ENCODE measurements at regions not wholly inside any gene's neighbourhood (a gene's known extent, or its start where the extent isn't known, plus 50 kb on each side); places are given as distances from the start of the nearest gene placed in this dataset.

- intact Hi-C loops (cut with DNase I), result no loop called here
- no peak for TF ChIP-seq POLR2AphosphoS5 (IDR thresholded peaks at IDR 0.05; ENCODE audit: insufficient read depth in 1 of 2, low read depth in 1 of 2)
- TF ChIP-seq, protein P1, sequence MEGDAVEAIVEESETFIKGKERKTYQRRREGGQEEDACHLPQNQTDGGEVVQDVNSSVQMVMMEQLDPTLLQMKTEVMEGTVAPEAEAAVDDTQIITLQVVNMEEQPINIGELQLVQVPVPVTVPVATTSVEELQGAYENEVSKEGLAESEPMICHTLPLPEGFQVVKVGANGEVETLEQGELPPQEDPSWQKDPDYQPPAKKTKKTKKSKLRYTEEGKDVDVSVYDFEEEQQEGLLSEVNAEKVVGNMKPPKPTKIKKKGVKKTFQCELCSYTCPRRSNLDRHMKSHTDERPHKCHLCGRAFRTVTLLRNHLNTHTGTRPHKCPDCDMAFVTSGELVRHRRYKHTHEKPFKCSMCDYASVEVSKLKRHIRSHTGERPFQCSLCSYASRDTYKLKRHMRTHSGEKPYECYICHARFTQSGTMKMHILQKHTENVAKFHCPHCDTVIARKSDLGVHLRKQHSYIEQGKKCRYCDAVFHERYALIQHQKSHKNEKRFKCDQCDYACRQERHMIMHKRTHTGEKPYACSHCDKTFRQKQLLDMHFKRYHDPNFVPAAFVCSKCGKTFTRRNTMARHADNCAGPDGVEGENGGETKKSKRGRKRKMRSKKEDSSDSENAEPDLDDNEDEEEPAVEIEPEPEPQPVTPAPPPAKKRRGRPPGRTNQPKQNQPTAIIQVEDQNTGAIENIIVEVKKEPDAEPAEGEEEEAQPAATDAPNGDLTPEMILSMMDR (IDR thresholded peaks at IDR 0.05), result no peak
- no peak for TF ChIP-seq POLR2A (IDR thresholded peaks at IDR 0.05)
- Histone ChIP-seq H3K9me3 (no peaks in the 10 kb centered on the region), H3K27me3 (no peaks in the 10 kb centered on the region), H3K27ac (no peak overlapping the region), H3K4me1 (peaks cover 18% of the 10 kb centered on the region), H3K4me3 (no peak overlapping the region), H3K36me3 (no peaks in the 10 kb centered on the region)
- DNase-seq (ENCODE audit: extremely low spot score in 2 of 2), result no peak
Observed at GRCh38 chr4:41438931-41439297, 99.0 kb upstream of the LIMCH1 start.

DNA sequence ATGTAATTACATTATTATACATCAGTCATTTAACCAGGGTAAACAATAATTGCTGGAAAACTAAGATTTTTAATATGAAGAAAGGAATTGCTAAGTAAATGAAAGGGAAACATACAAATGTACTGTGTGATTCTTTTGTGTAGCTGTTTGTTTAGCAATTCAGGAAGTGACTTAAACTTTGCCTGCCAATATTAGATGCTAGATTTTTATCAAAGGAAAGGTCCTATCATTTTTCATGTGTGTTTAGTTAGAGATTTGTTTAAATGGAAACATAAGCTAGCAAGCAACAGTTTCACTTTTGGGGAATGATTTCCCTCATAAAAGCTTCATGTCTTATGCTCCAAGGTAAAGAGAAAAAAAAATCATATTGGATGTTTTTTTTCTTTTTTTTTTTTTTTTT lies 95.1 kb upstream of the LIMCH1 start:
- Histone ChIP-seq H3K36me3 (no peaks in the 10 kb centered on the region), H3K27ac (no peak overlapping the region), H3K9me3 (no peaks in the 10 kb centered on the region), H3K4me3 (no peak overlapping the region), H3K4me1 (peaks cover 9% of the 10 kb centered on the region), H3K27me3 (no peaks in the 10 kb centered on the region)
- DNase-seq (ENCODE audit: extremely low spot score in 2 of 2), result no peak
- TF ChIP-seq, protein P1 (IDR thresholded peaks at IDR 0.05), result no peak
- no peak for TF ChIP-seq POLR2AphosphoS5 (IDR thresholded peaks at IDR 0.05; ENCODE audit: insufficient read depth in 1 of 2, low read depth in 1 of 2)
- no peak for TF ChIP-seq POLR2A (IDR thresholded peaks at IDR 0.05)
- intact Hi-C loops (cut with DNase I), result no loop called here

GRCh38 chr4:41443340-41444079 lies 94.4 kb upstream of the LIMCH1 start:
- H3K9me3 ChIP-seq, result no peaks in the 10 kb centered on the region
- H3K4me1 ChIP-seq, result peaks cover 2% of the 10 kb centered on the region
- H3K27ac ChIP-seq, result no peak overlapping the region
- H3K27me3 ChIP-seq, result no peaks in the 10 kb centered on the region
- H3K4me3 ChIP-seq, result no peak overlapping the region
- intact Hi-C loops (cut with DNase I), result no loop called here
- TF ChIP-seq, protein P1 (IDR thresholded peaks at IDR 0.05), result no peak
- TF ChIP-seq POLR2AphosphoS5 (IDR thresholded peaks at IDR 0.05; ENCODE audit: insufficient read depth in 1 of 2, low read depth in 1 of 2), result no peak
- no peak for TF ChIP-seq POLR2A (IDR thresholded peaks at IDR 0.05)
- DNase-seq (ENCODE audit: extremely low spot score in 2 of 2), result no peak
- no peaks in the 10 kb centered on the region for H3K36me3 ChIP-seq

DNA sequence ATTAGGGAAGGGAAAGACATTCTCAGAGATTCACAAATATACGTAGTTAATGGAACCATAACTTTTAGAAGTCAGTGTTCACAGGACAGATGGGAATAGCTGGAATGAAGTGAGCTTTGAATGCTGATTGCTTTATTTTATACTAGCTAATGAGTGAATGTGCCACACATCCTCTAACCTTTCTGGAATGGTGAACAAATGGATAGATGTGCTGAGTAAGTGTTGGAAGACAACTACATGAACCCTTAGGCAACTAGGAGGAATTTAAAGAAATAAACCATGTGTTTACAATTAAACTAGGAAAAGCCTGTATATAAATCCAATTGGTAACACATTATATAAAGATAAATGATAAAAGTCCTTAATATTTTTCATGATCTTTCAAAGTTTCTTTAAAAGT lies 91.6 kb upstream of the LIMCH1 start:
- DNase-seq (ENCODE audit: extremely low spot score in 2 of 2), result no peak
- intact Hi-C loops (cut with DNase I), result no loop called here
- no peak overlapping the region for H3K27ac ChIP-seq
- no peaks in the 10 kb centered on the region for H3K9me3 ChIP-seq
- no peaks in the 10 kb centered on the region for H3K4me1 ChIP-seq
- no peaks in the 10 kb centered on the region for H3K27me3 ChIP-seq
- H3K4me3 ChIP-seq, result no peak overlapping the region
- TF ChIP-seq POLR2A (IDR thresholded peaks at IDR 0.05), result no peak
- TF ChIP-seq POLR2AphosphoS5 (IDR thresholded peaks at IDR 0.05; ENCODE audit: insufficient read depth in 1 of 2, low read depth in 1 of 2), result no peak
- TF ChIP-seq, protein P1 (IDR thresholded peaks at IDR 0.05), result no peak
- no peaks in the 10 kb centered on the region for H3K36me3 ChIP-seq

GRCh38 chr4:41446981-41447725 lies 90.8 kb upstream of the LIMCH1 start:
- Histone ChIP-seq H3K27ac (no peak overlapping the region), H3K36me3 (no peaks in the 10 kb centered on the region), H3K27me3 (no peaks in the 10 kb centered on the region), H3K4me3 (no peak overlapping the region), H3K4me1 (no peaks in the 10 kb centered on the region), H3K9me3 (no peaks in the 10 kb centered on the region)
- intact Hi-C loops (cut with DNase I), result no loop called here
- TF ChIP-seq, protein P1 (IDR thresholded peaks at IDR 0.05), result no peak
- no peak for TF ChIP-seq POLR2AphosphoS5 (IDR thresholded peaks at IDR 0.05; ENCODE audit: insufficient read depth in 1 of 2, low read depth in 1 of 2)
- no peak for TF ChIP-seq POLR2A (IDR thresholded peaks at IDR 0.05)
- no peak for DNase-seq (ENCODE audit: extremely low spot score in 2 of 2)

Data from vagina (tissue), 2 donors.